IMR-90 (cell line): ENCODE measurements at regions not wholly inside any gene's neighbourhood (a gene's known extent, or its start where the extent isn't known, plus 50 kb on each side); places are given as distances from the start of the nearest gene placed in this dataset.

Experiments used
- ATAC-seq: fragments of 200-7000 bp; cut with Tn5 transposase; 2 replicates; pipeline ENCODE4 v1.9.1; 2020; ENCODE audit warnings: low read depth, mild to moderate bottlenecking, moderate library complexity
- BruUV-seq: library from RNA; stranded (reverse); fragments of 400-500 nt; replicated peaks from 2 replicates; lab custom pipeline; 2021; lab: Mats Ljungman, UMichigan
- CTCF ChIA-PET: fragments of 300-600 bp; formaldehyde crosslinking; extraction: SDS; loops from one replicate; lab custom pipeline; 2021; ENCODE audit warnings: antibody characterized with exemption; lab: Yijun Ruan, JAX
- POLR2A ChIA-PET: fragments of 300-600 bp; sonication (Branson Sonifier 250); formaldehyde crosslinking; loops from one replicate; lab custom pipeline; 2022; ENCODE audit warnings: antibody characterized with exemption; ENCODE audit not compliant: unreplicated experiment; lab: Charles Lee
- DNase-seq: peaks from one replicate; pipeline ENCODE4 v3.0.0; 2013
- H2AFZ ChIP-seq: replicated peaks from 2 replicates; pipeline ENCODE3; 2013; ENCODE audit warnings: low read length, mild to moderate bottlenecking; ENCODE audit not compliant: poor library complexity
- H2AK5ac ChIP-seq: 2 replicates; pipeline ENCODE4 v1.6.1; 2013; ENCODE audit warnings: low read depth, low read length, inconsistent platforms
- H2AK9ac ChIP-seq: replicated peaks from 2 replicates; pipeline ENCODE3; 2013; ENCODE audit warnings: mild to moderate bottlenecking, low read depth, low read length, moderate library complexity; ENCODE audit not compliant: poor library complexity
- H2BK120ac ChIP-seq: 2 replicates; pipeline ENCODE4 v1.6.1; 2013; ENCODE audit warnings: low read depth, low read length, inconsistent platforms
- H2BK15ac ChIP-seq: 3 replicates; pipeline ENCODE4 v1.6.1; 2013; ENCODE audit warnings: low read depth, low read length, inconsistent platforms
- H2BK20ac ChIP-seq: 2 replicates; pipeline ENCODE4 v1.6.1; 2013; ENCODE audit warnings: low read depth, mild to moderate bottlenecking, inconsistent platforms, low read length, moderate library complexity
- H2BK5ac ChIP-seq: 2 replicates; pipeline ENCODE4 v1.6.1; 2013; ENCODE audit warnings: mild to moderate bottlenecking, low read depth, low read length, inconsistent platforms; ENCODE audit not compliant: poor library complexity, severe bottlenecking
- H3K14ac ChIP-seq: replicated peaks from 2 replicates; pipeline ENCODE4 v1.6.1; 2013; ENCODE audit warnings: low read depth, low read length, inconsistent platforms
- H3K18ac ChIP-seq: 2 replicates; pipeline ENCODE4 v1.6.1; 2013; ENCODE audit warnings: low read depth, low read length, control low read depth
- H3K23ac ChIP-seq: 2 replicates; pipeline ENCODE4 v1.6.1; 2013; ENCODE audit warnings: low read depth, low read length, inconsistent platforms
- H3K27ac ChIP-seq: 2 replicates; pipeline ENCODE4 v1.5.1; 2013; ENCODE audit warnings: mild to moderate bottlenecking, control low read depth, low read length; ENCODE audit not compliant: insufficient read depth
- H3K27me3 ChIP-seq: 2 replicates; pipeline ENCODE4 v1.6.1; 2013; ENCODE audit warnings: low read length; ENCODE audit not compliant: control insufficient read depth, insufficient read depth
- H3K36me3 ChIP-seq: 2 replicates; pipeline ENCODE4 v1.6.1; 2013; ENCODE audit warnings: low read length, mixed read lengths; ENCODE audit not compliant: control insufficient read depth, insufficient read depth
- H3K4ac ChIP-seq: 2 replicates; pipeline ENCODE4 v1.6.1; 2013; ENCODE audit warnings: low read depth, low read length, inconsistent platforms
- H3K4me1 ChIP-seq: 2 replicates; pipeline ENCODE4 v1.6.1; 2013; ENCODE audit warnings: low read length, mixed read lengths; ENCODE audit not compliant: control insufficient read depth, insufficient read depth
- H3K4me2 ChIP-seq: 2 replicates; pipeline ENCODE4 v1.6.1; 2013; ENCODE audit warnings: low read depth, mild to moderate bottlenecking, control low read depth, low read length, moderate library complexity
- H3K4me3 ChIP-seq: 2 replicates; pipeline ENCODE4 v1.5.1; 2013; ENCODE audit warnings: low read depth, mild to moderate bottlenecking, control low read depth, low read length, moderate library complexity; ENCODE audit not compliant: insufficient read depth
- H3K56ac ChIP-seq: 2 replicates; pipeline ENCODE4 v1.6.1; 2013; ENCODE audit warnings: low read length, inconsistent platforms; ENCODE audit not compliant: insufficient read depth; ENCODE audit errors: extremely low read depth
- H3K79me1 ChIP-seq, 2 experiments: 2 replicates each; pipeline ENCODE4 v1.6.1; 2013; ENCODE audit warnings: low read length in 2 of 2, inconsistent platforms in 1 of 2, low read depth in 1 of 2
- H3K9ac ChIP-seq: 2 replicates; pipeline ENCODE4 v1.6.1; 2013; ENCODE audit warnings: low read depth, low read length, control low read depth
- H3K9me1 ChIP-seq: 2 replicates; pipeline ENCODE4 v1.6.1; 2013; ENCODE audit warnings: low read length, inconsistent platforms; ENCODE audit not compliant: insufficient read depth
- H3K9me3 ChIP-seq: 2 replicates; pipeline ENCODE4 v1.6.1; 2013; ENCODE audit warnings: low read length; ENCODE audit not compliant: control insufficient read depth, insufficient read depth
- H4K20me1 ChIP-seq: 2 replicates; pipeline ENCODE4 v1.6.1; 2013; ENCODE audit warnings: low read length, inconsistent platforms; ENCODE audit not compliant: insufficient read depth
- H4K5ac ChIP-seq: 2 replicates; pipeline ENCODE4 v1.6.1; 2013; ENCODE audit warnings: mild to moderate bottlenecking, low read depth, low read length, control low read depth
- H4K8ac ChIP-seq, 2 experiments: 2 replicates each; pipeline ENCODE4 v1.6.1; 2013; ENCODE audit warnings: low read depth in 2 of 2, low read length in 2 of 2, control low read depth in 1 of 2, inconsistent platforms in 1 of 2
- H4K91ac ChIP-seq: 2 replicates; pipeline ENCODE4 v1.6.1; 2013; ENCODE audit warnings: low read depth, low read length, inconsistent platforms; ENCODE audit not compliant: insufficient read depth
- BHLHE40 ChIP-seq: fragments of 150-350 bp; IDR thresholded peaks from 2 replicates; pipeline ENCODE4 v1.6.1; 2016; ENCODE audit warnings: mild to moderate bottlenecking, low read depth, low read length
- CEBPB ChIP-seq: IDR thresholded peaks from 2 replicates; pipeline ENCODE4 v1.6.1; 2012; ENCODE audit warnings: low read depth, low read length, improper control_type of control experiment
- CHD1 ChIP-seq: IDR thresholded peaks from 2 replicates; pipeline ENCODE4 v1.6.1; 2012; ENCODE audit warnings: low read depth, low read length, improper control_type of control experiment
- FOS ChIP-seq: fragments of 150-350 bp; IDR thresholded peaks from 2 replicates; pipeline ENCODE4 v1.6.1; 2016; ENCODE audit warnings: low read depth, low read length
- MAFK ChIP-seq: IDR thresholded peaks from 2 replicates; pipeline ENCODE4 v1.6.1; 2012; ENCODE audit warnings: low read depth, low read length, improper control_type of control experiment
- MXI1 ChIP-seq: IDR thresholded peaks from 2 replicates; pipeline ENCODE4 v1.6.1; 2012; ENCODE audit warnings: low read depth, mild to moderate bottlenecking, low read length, moderate library complexity, borderline replicate concordance
- SMC3 ChIP-seq: fragments of 150-350 bp; IDR thresholded peaks from 2 replicates; pipeline ENCODE4 v1.6.1; 2016; ENCODE audit warnings: low read depth, mild to moderate bottlenecking, antibody characterized with exemption, low read length, moderate library complexity
- WGBS, 2 experiments: methylation state at CpG; one replicate each; pipeline versions ENCODE4 v1.1.5 to v1.1.7; 2013; ENCODE audit warnings: missing lambda C conversion rate in 2 of 2; ENCODE audit not compliant: insufficient read length in 1 of 2; ENCODE audit errors: extremely low coverage in 2 of 2; 5-methylcytosine and 5-hydroxymethylcytosine counted together
- dilution Hi-C: fragments of 300-500 bp; cut with HindIII; formaldehyde crosslinking; loops from one replicate; pipeline ENCODE4 v1.14.3; 2018; ENCODE audit warnings: low sequenced_read_pairs; ENCODE audit not compliant: unreplicated experiment
- in situ Hi-C: fragments of 300-500 bp; cut with MboI; formaldehyde crosslinking; loops from 3 replicates; pipeline ENCODE4 v1.14.3; 2019; ENCODE audit warnings: low sequenced_read_pairs, inconsistent platforms, mixed read lengths
- intact Hi-C: fragments of 100-400 bp; cut with micrococcal nuclease; formaldehyde crosslinking; loops from 2 replicates; pipeline ENCODE4 v1.10.0; 2022
- TF ChIP-seq, protein P1 (sequence below): fragments of 150-350 bp; IDR thresholded peaks from 2 replicates; pipeline ENCODE4 v1.6.1; 2017; ENCODE audit warnings: mild to moderate bottlenecking, antibody characterized with exemption, low read length, low read depth
- TF ChIP-seq, protein P2 (sequence below): fragments of 150-350 bp; IDR thresholded peaks from 2 replicates; pipeline ENCODE4 v1.6.1; 2016; ENCODE audit warnings: low read depth, mild to moderate bottlenecking, low read length, moderate library complexity, borderline replicate concordance

DNA sequence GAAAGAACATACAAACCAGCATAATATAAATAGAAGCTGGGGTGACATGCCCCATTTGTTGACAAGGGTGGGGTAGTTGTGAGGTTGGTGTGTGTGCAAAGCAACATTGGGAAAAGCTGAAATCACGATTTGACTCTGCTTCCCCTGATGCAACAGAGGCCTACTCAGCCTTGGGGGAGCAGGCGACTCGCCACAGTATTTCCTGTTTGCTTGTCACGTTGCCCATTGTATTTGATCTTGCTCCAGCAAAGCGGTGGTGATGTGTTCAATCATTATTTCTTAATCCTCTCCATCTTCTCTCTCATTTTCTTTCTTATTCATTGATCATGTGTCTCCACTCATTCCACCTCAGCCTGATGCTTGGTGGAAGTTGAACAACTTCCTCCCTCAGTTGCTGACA lies 165.8 kb upstream of the CITED2 start:
- Histone ChIP-seq H2AK5ac (peak overlapping the region; percentile 86), H2BK20ac (peak overlapping the region; percentile 80), H3K9me1 (peaks cover 21% of the 10 kb centered on the region), H3K79me1 (peaks cover 0 to 3% of the 10 kb centered on the region in 2 experiments; a peak in 1 of 4 replicates), H3K18ac (peak overlapping the region; percentile 66), H4K20me1 (no peaks in the 10 kb centered on the region), H3K4me1 (peaks cover 12% of the 10 kb centered on the region), H3K23ac (peak overlapping the region; percentile 76), H2AK9ac (no peak overlapping the region), H3K36me3 (no peaks in the 10 kb centered on the region), H2BK120ac (peak overlapping the region; percentile 87), H2BK15ac (peak overlapping the region; percentile 84; the same call in 2 of the 3 replicates), H3K9me3 (no peaks in the 10 kb centered on the region), H3K4me2 (peak overlapping the region; percentile 68), H3K9ac (no peak overlapping the region; the same call in 1 of the 2 replicates), H2AFZ (peak overlapping the region; percentile 84), H2BK5ac (peak overlapping the region; percentile 96), H4K5ac (peak overlapping the region; percentile 61; the same call in 1 of the 2 replicates), H3K4me3 (no peak overlapping the region), H3K27me3 (no peaks in the 10 kb centered on the region), H3K56ac (peak overlapping the region; percentile 64), H4K8ac (peak overlapping the region; percentile 19 to 84; a peak in 3 of 4 replicates), H3K14ac (peak overlapping the region; percentile 84), H3K4ac (peak overlapping the region; percentile 83), H4K91ac (peak overlapping the region; percentile 83), H3K27ac (peak overlapping the region; percentile 86)
- in situ Hi-C loops (no loop called here), intact Hi-C loops (no loop called here), dilution Hi-C loops (no loop called here)
- 42% methylated on average over 4 of the region's 5 CpGs; no CpG with 5 or more reads in 1 of the 2 experiments for WGBS, 2 experiments
- ChIA-PET CTCF (interaction anchor here (0.5 to 1.1 kb wide), 3 partner anchors 14 to 52 kb away, joined by 3 read pairs; no protein-coding TSS in a partner anchor), POLR2A (interaction anchor here (1.3 kb wide), 1 partner anchor 166 kb away, joined by 9 read pairs; the partner anchor contains the start of gene CITED2)
- ATAC-seq (peak; percentile 27), DNase-seq (peak; percentile 77)
- no TSS peak for BruUV-seq
- TF ChIP-seq BHLHE40 (0 out of 2 replicates have a peak, but pooled peaks have one; percentile 6), CHD1 (no peak), CEBPB (peak; percentile 84), MXI1 (no peak), SMC3 (no peak), FOS (no peak), MAFK (no peak)
- TF ChIP-seq, protein P1, sequence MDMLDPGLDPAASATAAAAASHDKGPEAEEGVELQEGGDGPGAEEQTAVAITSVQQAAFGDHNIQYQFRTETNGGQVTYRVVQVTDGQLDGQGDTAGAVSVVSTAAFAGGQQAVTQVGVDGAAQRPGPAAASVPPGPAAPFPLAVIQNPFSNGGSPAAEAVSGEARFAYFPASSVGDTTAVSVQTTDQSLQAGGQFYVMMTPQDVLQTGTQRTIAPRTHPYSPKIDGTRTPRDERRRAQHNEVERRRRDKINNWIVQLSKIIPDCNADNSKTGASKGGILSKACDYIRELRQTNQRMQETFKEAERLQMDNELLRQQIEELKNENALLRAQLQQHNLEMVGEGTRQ: 0 out of 2 replicates have a peak, but pooled peaks have one; percentile 2
- TF ChIP-seq, protein P2, sequence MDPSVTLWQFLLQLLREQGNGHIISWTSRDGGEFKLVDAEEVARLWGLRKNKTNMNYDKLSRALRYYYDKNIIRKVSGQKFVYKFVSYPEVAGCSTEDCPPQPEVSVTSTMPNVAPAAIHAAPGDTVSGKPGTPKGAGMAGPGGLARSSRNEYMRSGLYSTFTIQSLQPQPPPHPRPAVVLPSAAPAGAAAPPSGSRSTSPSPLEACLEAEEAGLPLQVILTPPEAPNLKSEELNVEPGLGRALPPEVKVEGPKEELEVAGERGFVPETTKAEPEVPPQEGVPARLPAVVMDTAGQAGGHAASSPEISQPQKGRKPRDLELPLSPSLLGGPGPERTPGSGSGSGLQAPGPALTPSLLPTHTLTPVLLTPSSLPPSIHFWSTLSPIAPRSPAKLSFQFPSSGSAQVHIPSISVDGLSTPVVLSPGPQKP: no peak
